ENCODE measurements at regions not wholly inside any gene's neighbourhood (a gene's known extent, or its start where the extent isn't known, plus 50 kb on each side); places are given as distances from the start of the nearest gene placed in this dataset.

- Histone ChIP-seq H2BK120ac (ENCODE audit: low read depth, low read length, poor library complexity, severe bottlenecking) (no peak overlapping the region), H4K20me1 (ENCODE audit: control insufficient read depth, insufficient read depth, insufficient read length) (no peaks in the 10 kb centered on the region), H2BK15ac (ENCODE audit: low read depth, low read length) (no peak overlapping the region), H2BK12ac (ENCODE audit: insufficient read length, low read depth, low read length) (no peak overlapping the region), H3K9ac (ENCODE audit: extremely low read depth, insufficient read length, low read length) (no peak overlapping the region), H3K14ac (ENCODE audit: insufficient read depth, low read length) (no peak overlapping the region), H2BK20ac (ENCODE audit: low read depth, low read length, poor library complexity, severe bottlenecking) (no peak overlapping the region), H2AK5ac (ENCODE audit: insufficient read length, low read length) (no peak overlapping the region), H3K27ac (ENCODE audit: insufficient read length, low read depth, low read length) (no peak overlapping the region), H4K8ac (replicated peaks; ENCODE audit: insufficient read length, low read depth, low read length) (no peak overlapping the region), H3K4ac (ENCODE audit: low read depth, low read length) (no peak overlapping the region), H3K27me3 (ENCODE audit: insufficient read depth, low read length) (no peaks in the 10 kb centered on the region), H3K79me2 (ENCODE audit: insufficient read depth, low read length) (no peaks in the 10 kb centered on the region), H3K18ac (ENCODE audit: insufficient read length, low read depth, low read length) (no peak overlapping the region), H4K5ac (ENCODE audit: insufficient read length, low read depth, low read length) (no peak overlapping the region), H3K4me2 (ENCODE audit: insufficient read depth, insufficient read length, low read length) (no peak overlapping the region), H2BK5ac (ENCODE audit: insufficient read length, low read length) (no peak overlapping the region), H3K4me1 (ENCODE audit: insufficient read depth, low read length) (no peaks in the 10 kb centered on the region), H3K79me1 (ENCODE audit: insufficient read depth, low read depth, low read length, poor library complexity, severe bottlenecking) (no peaks in the 10 kb centered on the region), H3K56ac (ENCODE audit: insufficient read length, low read depth, low read length) (no peak overlapping the region), H3K23me2 (ENCODE audit: insufficient read length, low read depth, low read length, poor library complexity, severe bottlenecking) (no peaks in the 10 kb centered on the region), H4K91ac (ENCODE audit: insufficient read length, low read depth, low read length) (no peak overlapping the region), H3K9me3 (ENCODE audit: control insufficient read depth, low read depth, low read length) (no peaks in the 10 kb centered on the region), H3K23ac (ENCODE audit: insufficient read length, low read depth, low read length) (no peak overlapping the region), H2AFZ (ENCODE audit: low read length) (no peak overlapping the region), H3T11ph (ENCODE audit: low read length) (no peak overlapping the region)
- TF ChIP-seq CTCF (conservative IDR thresholded peaks at IDR 0.05): no peak
- no peak for DNase-seq
- Mint-ChIP-seq H3K4me1 (no peaks in the 10 kb centered on the region), H3K36me3 (ENCODE audit: insufficient read depth in 1 of 3, low read depth in 3 of 3) (peaks cover 2 to 16% (median 3%) of the 10 kb centered on the region in 3 experiments; a peak in 3 of 7 replicates), H3K27me3 (ENCODE audit: low read depth) (peaks cover 2% of the 10 kb centered on the region; the same call in 1 of the 2 replicates), H3K9me3 (peaks cover 15 to 17% of the 10 kb centered on the region in 2 experiments; a peak in 4 of 5 replicates), H3K27ac (no peak overlapping the region), H3K4me3 (no peak overlapping the region)
- no CpG with 5 or more reads among the region's 1 CpG for whole genome bisulfite sequencing (ENCODE audit: extremely low coverage, insufficient read length, low lambda C conversion rate)
Observed at GRCh38 chr2:7368211-7368610, 451.0 kb downstream of the RNF144A start.

Measured in H9 (cell line).